ENCODE measurements at regions not wholly inside any gene's neighbourhood (a gene's known extent, or its start where the extent isn't known, plus 50 kb on each side); places are given as distances from the start of the nearest gene placed in this dataset.

GRCh38 chr7:40959955-40960354 is 742.9 kb downstream of the INHBA start:
- TF ChIP-seq CTCF (IDR thresholded peaks at IDR 0.05; ENCODE audit: insufficient read depth, low read length, poor library complexity, severe bottlenecking) (no peak), EZH2phosphoT487 (conservative IDR thresholded peaks at IDR 0.05; ENCODE audit: low read length) (no peak)

Measured in SU-DHL-6 (cell line).